ENCODE measurements at regions not wholly inside any gene's neighbourhood (a gene's known extent, or its start where the extent isn't known, plus 50 kb on each side); places are given as distances from the start of the nearest gene placed in this dataset.

DNA sequence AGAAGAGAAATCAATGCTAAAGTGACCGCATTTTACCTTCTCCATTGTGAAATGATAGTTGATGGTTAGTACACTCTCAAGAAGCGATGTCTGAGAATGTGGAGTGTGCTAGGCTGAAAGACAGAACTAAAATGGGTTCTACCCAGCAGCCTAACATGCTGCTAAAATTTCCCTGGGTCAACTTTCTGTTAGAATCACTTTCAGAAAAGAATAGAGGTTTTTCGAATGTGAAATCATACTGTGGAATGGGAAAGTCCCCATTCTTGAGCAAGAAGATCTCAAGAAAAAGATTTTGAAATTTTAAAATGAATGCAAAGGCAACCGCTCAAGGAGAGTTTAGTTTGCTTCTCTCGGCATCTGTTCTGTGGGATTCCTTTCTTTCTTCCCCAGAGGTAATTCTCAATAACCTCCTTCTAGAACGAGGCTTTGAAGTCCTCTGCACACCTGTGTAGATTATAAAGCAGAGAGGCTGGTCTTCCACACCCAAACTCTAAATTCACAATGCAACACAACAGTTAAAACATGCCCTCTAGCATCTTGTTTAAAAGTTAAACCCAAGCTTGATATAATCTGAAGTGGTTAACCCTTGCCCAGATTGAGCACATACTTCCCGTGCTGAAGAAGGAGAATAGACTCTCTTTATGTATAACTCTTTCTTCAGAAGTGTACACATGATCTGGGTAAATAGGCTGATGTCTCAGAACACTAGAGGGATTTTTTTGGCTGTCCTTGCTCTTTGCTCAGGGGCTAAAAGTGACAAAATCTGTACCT is 208.7 kb upstream of the KLF3 start:
- no peak for ATAC-seq
- Histone ChIP-seq H3K9me3 (no peaks in the 10 kb centered on the region), H3K27ac (no peak overlapping the region), H3K27me3 (no peaks in the 10 kb centered on the region), H3K4me3 (no peak overlapping the region), H3K4me1 (no peaks in the 10 kb centered on the region), H3K36me3 (no peaks in the 10 kb centered on the region)
- TF ChIP-seq, protein P1, sequence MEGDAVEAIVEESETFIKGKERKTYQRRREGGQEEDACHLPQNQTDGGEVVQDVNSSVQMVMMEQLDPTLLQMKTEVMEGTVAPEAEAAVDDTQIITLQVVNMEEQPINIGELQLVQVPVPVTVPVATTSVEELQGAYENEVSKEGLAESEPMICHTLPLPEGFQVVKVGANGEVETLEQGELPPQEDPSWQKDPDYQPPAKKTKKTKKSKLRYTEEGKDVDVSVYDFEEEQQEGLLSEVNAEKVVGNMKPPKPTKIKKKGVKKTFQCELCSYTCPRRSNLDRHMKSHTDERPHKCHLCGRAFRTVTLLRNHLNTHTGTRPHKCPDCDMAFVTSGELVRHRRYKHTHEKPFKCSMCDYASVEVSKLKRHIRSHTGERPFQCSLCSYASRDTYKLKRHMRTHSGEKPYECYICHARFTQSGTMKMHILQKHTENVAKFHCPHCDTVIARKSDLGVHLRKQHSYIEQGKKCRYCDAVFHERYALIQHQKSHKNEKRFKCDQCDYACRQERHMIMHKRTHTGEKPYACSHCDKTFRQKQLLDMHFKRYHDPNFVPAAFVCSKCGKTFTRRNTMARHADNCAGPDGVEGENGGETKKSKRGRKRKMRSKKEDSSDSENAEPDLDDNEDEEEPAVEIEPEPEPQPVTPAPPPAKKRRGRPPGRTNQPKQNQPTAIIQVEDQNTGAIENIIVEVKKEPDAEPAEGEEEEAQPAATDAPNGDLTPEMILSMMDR (IDR thresholded peaks at IDR 0.05), result no peak
- TF ChIP-seq EP300 (IDR thresholded peaks at IDR 0.05) (no peak), POLR2AphosphoS5 (IDR thresholded peaks at IDR 0.05) (no peak), POLR2A (IDR thresholded peaks at IDR 0.05) (no peak)
- WGBS, 2 donors (ENCODE audit: low coverage in 1 of 2), result 83 to 89% methylated on average over 7 of the region's 7 CpGs

DNA sequence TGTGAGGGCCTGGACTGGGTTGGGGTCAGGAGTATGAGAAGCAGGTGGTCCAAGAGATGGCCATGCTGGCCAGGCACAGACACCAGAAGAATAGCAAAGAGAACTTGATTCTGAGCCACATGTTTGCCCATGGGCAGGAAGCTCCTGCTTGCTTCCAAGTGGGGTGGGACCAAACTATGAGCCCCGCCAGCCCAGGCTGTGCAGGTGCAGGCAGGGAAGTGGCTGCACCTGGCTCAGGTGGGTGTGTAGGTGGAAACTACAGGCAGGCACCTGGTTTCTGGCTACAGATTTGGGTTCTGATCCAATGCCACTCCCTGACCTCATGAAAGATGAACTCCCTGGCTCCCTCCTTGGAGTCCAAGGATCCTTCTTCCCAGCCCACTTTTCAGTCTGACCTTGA is 207.9 kb upstream of the KLF3 start:
- TF ChIP-seq, protein P1 (IDR thresholded peaks at IDR 0.05), result no peak
- TF ChIP-seq EP300 (IDR thresholded peaks at IDR 0.05) (no peak), POLR2AphosphoS5 (IDR thresholded peaks at IDR 0.05) (no peak), POLR2A (IDR thresholded peaks at IDR 0.05) (no peak)
- Histone ChIP-seq H3K36me3 (no peaks in the 10 kb centered on the region), H3K4me1 (no peaks in the 10 kb centered on the region), H3K4me3 (no peak overlapping the region), H3K27me3 (no peaks in the 10 kb centered on the region), H3K27ac (no peak overlapping the region), H3K9me3 (no peaks in the 10 kb centered on the region)
- ATAC-seq, result no peak
- no CpG with 5 or more reads among the region's 1 CpG for WGBS, 2 donors (ENCODE audit: low coverage in 1 of 2)

DNA sequence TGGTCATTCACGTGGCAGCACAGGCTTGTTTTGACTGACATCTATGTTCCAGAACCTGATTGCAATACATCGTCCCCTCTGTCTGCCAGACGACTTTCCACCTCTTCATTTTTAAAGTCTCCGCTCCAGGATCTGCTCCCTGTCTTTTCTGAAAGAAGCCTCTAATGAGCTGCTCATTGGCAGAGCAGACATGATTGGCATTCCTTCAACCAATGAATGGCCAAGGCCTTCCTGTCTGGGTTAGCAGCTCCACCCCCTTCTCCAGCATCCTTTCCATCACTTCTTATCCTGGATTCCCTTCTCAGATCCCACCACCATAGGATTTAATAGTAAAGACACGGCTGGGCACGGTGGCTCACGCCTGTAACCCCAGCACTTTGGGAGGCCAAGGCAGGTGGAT is 202.7 kb upstream of the KLF3 start:
- no peaks in the 10 kb centered on the region for H3K9me3 ChIP-seq
- TF ChIP-seq, protein P1 (IDR thresholded peaks at IDR 0.05), result no peak
- TF ChIP-seq POLR2AphosphoS5 (IDR thresholded peaks at IDR 0.05) (no peak), POLR2A (IDR thresholded peaks at IDR 0.05) (no peak), EP300 (IDR thresholded peaks at IDR 0.05) (no peak)
- H3K27ac ChIP-seq, result no peak overlapping the region
- H3K4me1 ChIP-seq, result no peaks in the 10 kb centered on the region
- WGBS, 2 donors (ENCODE audit: low coverage in 1 of 2), result 87 to 92% methylated on average over 3 to 7 of the region's 7 CpGs
- no peaks in the 10 kb centered on the region for H3K27me3 ChIP-seq
- no peaks in the 10 kb centered on the region for H3K36me3 ChIP-seq
- no peak for ATAC-seq
- H3K4me3 ChIP-seq, result no peak overlapping the region

DNA sequence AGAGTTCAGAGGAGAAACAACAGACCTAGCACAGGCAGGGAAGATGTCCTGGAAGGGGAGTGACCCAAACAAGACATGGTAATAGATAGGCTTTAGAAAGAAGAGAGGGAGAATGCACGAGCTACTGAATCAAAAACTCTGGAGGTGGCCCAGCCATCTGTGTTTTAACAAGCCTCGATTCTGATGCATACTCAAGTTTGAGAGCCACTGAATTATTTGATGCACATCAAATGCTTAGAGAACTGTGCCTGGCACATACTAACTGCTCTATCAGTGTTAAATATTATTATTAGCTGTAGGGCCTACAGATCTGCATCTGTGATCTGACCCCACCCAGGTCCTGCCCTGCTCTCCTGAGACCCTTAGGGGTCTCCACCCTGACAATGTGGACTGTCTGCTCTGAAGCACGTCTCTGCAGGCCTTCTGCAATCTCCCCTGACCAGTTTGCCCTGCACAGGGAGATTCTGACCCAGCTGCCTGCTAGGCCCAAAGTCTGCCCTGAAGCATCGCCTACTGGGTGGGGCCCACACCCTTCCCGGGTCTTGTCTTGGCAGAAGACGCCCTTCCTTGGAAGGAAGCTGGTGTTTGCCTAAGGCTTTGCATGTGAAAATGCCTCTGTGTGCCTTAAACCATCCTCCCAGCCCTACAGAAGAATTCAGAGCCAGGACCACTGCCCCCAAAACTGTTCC is 201.5 kb upstream of the KLF3 start:
- no peak overlapping the region for H3K4me3 ChIP-seq
- no peaks in the 10 kb centered on the region for H3K4me1 ChIP-seq
- H3K36me3 ChIP-seq, result no peaks in the 10 kb centered on the region
- H3K27me3 ChIP-seq, result no peaks in the 10 kb centered on the region
- WGBS, 2 donors (ENCODE audit: low coverage in 1 of 2), result 76 to 80% methylated on average over 1 to 3 of the region's 6 CpGs
- TF ChIP-seq, protein P1 (IDR thresholded peaks at IDR 0.05), result no peak
- TF ChIP-seq EP300 (IDR thresholded peaks at IDR 0.05) (no peak), POLR2A (IDR thresholded peaks at IDR 0.05) (no peak), POLR2AphosphoS5 (IDR thresholded peaks at IDR 0.05) (no peak)
- ATAC-seq, result no peak
- no peak overlapping the region for H3K27ac ChIP-seq
- no peaks in the 10 kb centered on the region for H3K9me3 ChIP-seq

Measured in gastroesophageal sphincter (tissue), 4 donors.